ENCODE measurements at regions not wholly inside any gene's neighbourhood (a gene's known extent, or its start where the extent isn't known, plus 50 kb on each side); places are given as distances from the start of the nearest gene placed in this dataset.

DNA sequence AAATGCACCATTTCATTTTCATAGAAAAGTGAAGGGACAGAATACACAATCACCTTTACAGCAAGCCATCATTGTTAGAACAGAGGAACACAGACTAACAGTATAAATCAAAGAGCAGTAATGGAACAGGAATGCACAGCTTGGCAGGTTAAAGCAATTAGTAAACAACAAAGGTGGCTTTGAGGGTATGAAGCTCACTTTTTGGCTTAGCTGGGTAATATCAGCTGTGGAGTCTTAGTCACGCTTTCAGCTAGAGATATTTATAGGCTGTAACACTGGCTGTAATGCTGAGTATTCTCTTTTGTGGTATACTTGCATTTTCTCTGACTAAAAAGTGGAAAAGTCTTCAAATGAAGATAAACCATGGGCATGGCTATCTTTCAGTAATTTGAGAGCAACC is 1780.5 kb downstream of the LRRC4C start:
- H3K27ac ChIP-seq: no peak overlapping the region
- POLR2A ChIA-PET (ENCODE audit: low non-redundant PET): no interaction called here
- peak; percentile 30 for DNase-seq (ENCODE audit: low spot score)
- CTCF ChIA-PET: interaction anchor here (0.7 kb wide), 1 partner anchor 157 kb away, joined by 5 read pairs; no protein-coding TSS in a partner anchor
- TF ChIP-seq CTCF (conservative IDR thresholded peaks at IDR 0.05; ENCODE audit: low read depth): no peak

DNA sequence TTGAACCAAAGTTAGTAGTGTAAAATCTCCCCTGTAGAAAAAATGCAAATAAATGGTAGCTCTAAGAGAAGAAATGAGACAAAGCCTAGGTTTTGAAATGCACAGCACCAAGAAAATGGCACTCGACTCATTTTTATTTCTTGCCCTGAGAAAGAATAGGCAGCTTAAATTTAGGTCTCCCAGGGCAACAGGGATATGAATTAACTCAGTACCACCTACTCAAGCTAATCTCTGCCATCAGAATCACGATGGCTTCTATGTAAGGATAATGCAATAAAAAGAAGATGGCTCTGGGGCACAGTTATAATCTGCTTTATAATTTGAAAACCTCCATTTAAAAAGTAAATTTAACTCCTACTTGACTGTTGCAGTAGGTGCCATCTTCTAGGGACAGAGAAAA is 1784.3 kb downstream of the LRRC4C start:
- POLR2A ChIA-PET (ENCODE audit: low non-redundant PET): no interaction called here
- H3K27ac ChIP-seq: no peak overlapping the region
- TF ChIP-seq CTCF (conservative IDR thresholded peaks at IDR 0.05; ENCODE audit: low read depth): no peak
- CTCF ChIA-PET: no interaction called here
- no peak for DNase-seq (ENCODE audit: low spot score)

GRCh38 chr11:39674761-39675160 is 1784.7 kb downstream of the LRRC4C start:
- no peak for TF ChIP-seq CTCF (conservative IDR thresholded peaks at IDR 0.05; ENCODE audit: low read depth)

GRCh38 chr11:39674024-39674423 is 1785.4 kb downstream of the LRRC4C start:
- H3K27ac ChIP-seq: no peak overlapping the region
- ChIA-PET POLR2A (ENCODE audit: low non-redundant PET) (no interaction called here), CTCF (no interaction called here)
- DNase-seq (ENCODE audit: low spot score): no peak
- TF ChIP-seq CTCF (conservative IDR thresholded peaks at IDR 0.05; ENCODE audit: low read depth): no peak

More at GRCh38 chr11:39674761-39675160, 1784.7 kb downstream of the LRRC4C start:
- DNase-seq (ENCODE audit: low spot score): no peak
- POLR2A ChIA-PET (ENCODE audit: low non-redundant PET): no interaction called here
- CTCF ChIA-PET: no interaction called here
- no peak overlapping the region for H3K27ac ChIP-seq

DNA sequence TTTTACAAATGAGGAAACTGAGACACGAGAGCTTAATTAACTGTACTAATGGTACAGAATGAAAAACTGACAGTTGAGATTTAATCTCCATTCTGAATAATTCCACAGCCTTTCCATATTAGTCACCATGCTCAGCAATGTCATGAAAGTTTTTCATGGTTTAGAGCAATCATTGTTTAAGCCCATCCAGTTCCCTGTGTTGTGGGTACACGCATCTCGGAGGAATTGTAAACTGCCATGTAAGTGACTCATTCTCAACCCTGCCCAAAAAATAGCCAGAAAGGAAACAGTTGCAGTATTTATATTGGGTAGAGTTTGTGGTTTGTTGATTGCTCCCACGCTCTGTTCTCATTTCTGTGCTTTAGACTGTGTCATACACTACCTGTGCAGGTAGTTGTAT is 1790.8 kb downstream of the LRRC4C start:
- peak; percentile 46 for DNase-seq (ENCODE audit: low spot score)
- CTCF ChIA-PET: no interaction called here
- POLR2A ChIA-PET (ENCODE audit: low non-redundant PET): no interaction called here
- TF ChIP-seq CTCF (conservative IDR thresholded peaks at IDR 0.05; ENCODE audit: low read depth): no peak
- no peak overlapping the region for H3K27ac ChIP-seq

DNA sequence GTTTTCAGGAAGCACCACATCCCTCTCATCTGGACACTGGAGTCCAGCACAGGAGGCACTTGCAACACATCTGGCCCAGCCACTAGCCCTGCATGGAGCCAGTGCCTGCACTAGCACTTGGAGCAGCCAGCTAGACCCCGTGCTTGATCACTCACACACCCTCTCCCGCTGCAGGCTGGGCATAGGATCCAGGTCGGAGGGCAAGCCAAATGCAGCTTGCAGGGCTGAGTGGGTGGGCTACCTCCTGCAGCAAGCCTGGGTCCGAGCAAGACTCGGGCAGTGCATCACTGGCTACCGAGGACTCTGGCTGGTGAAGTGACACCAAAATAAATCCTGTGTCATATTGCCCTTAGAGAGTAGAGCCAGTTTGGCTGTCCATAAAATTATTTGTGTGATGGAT is 1795.4 kb downstream of the LRRC4C start:
- POLR2A ChIA-PET (ENCODE audit: low non-redundant PET): no interaction called here
- no peak for TF ChIP-seq CTCF (conservative IDR thresholded peaks at IDR 0.05; ENCODE audit: low read depth)
- DNase-seq (ENCODE audit: low spot score): no peak
- H3K27ac ChIP-seq: no peak overlapping the region
- CTCF ChIA-PET: no interaction called here

DNA sequence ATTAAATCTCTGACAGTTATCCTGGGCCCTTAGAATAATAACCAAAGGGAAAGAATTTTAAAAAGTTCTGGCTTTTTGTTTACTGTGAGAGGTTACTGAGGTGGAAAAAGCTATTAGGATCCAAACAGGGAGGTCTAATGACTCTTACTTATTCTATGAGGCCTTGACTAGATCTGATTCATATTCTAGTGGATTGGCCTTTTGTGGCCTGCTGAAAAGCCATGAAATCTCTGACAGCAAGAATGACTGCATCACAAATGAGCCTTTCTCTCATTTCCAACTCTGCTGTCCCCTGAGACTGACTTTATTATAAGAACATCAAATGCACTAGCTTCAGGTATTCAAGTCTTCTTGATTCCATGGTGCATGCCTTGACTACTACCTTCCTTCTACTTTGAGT is 1797.6 kb downstream of the LRRC4C start:
- no peak for TF ChIP-seq CTCF (conservative IDR thresholded peaks at IDR 0.05; ENCODE audit: low read depth)
- POLR2A ChIA-PET (ENCODE audit: low non-redundant PET): no interaction called here
- CTCF ChIA-PET: no interaction called here
- no peak overlapping the region for H3K27ac ChIP-seq
- DNase-seq (ENCODE audit: low spot score): no peak
